ENCODE measurements at regions not wholly inside any gene's neighbourhood (a gene's known extent, or its start where the extent isn't known, plus 50 kb on each side); places are given as distances from the start of the nearest gene placed in this dataset.

DNA sequence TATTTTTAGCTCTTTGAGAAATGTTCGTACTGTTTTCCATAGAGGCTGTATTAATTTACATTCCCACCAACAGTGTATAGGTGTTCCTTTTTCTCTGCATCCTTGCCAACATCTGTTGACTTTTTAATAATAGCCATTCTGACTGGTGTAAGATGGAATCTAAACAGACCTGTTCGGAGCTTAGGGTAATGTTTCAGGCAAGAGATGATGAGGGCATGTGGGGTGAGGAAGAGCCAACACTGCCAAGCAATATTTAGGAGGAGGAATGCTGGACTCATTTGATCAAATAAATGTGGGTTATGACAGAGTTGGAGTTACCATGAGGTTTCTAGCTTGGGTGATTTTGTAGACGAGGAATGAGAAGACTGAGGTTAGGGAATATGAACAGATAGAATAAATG lies 382.9 kb downstream of the KLF12 start:
- DNase-seq (ENCODE audit: low read depth) = no peak

- DNase-seq (ENCODE audit: low read depth) = no peak
These were observed 385.8 kb downstream of the KLF12 start for GRCh38 chr13:73748404-73748803.

GRCh38 chr13:73745190-73745589 lies 389.0 kb downstream of the KLF12 start:
- DNase-seq (ENCODE audit: low read depth) = no peak

GRCh38 chr13:73742982-73743381 lies 391.2 kb downstream of the KLF12 start:
- DNase-seq (ENCODE audit: low read depth) = no peak

DNA sequence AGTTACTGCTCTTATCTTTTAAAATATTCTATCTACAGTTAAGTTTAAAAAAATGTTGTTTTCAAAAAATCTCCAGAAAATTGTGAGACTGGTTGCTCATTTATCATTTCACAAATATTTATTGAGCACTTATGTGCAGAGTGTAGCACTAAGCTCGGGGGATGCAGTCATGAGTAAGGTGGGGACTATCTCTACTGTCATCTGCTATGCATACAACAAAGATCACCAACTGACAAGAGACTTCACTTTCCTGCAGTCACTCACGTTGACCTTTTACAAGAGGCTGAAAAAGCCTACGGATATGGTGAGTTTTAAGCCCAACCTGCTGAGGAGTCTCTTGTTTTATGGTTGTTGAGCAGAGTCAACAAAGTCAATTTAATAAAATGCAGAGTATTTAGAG lies 392.5 kb downstream of the KLF12 start:
- no peak for DNase-seq (ENCODE audit: low read depth)

DNA sequence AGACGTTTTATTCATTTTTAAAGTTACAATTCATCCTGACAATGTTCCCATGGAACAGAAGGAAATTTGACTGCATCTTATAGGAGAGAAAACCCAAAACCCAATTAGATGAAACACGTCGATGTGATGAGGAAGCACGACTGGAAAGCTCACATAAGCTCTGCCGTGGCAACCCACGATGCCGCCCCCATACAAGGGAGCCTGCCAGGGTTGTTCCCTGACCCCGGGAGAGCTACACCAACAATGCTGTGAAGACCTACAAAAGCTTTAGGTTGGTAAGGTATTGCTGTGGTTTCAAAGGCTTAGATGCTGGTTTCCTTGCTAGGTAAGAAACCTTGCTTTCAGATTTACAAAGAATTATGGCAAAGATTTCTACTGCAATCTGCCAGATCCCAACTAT lies 393.1 kb downstream of the KLF12 start:
- no peak for DNase-seq (ENCODE audit: low read depth)

GRCh38 chr13:73740666-73741065 lies 393.5 kb downstream of the KLF12 start:
- no peak for DNase-seq (ENCODE audit: low read depth)

- no peak for DNase-seq (ENCODE audit: low read depth)
These were observed 394.8 kb downstream of the KLF12 start for GRCh38 chr13:73739394-73739793.

- DNase-seq (ENCODE audit: low read depth) = no peak
These were observed 395.6 kb downstream of the KLF12 start for GRCh38 chr13:73738626-73739025.

- no peak for DNase-seq (ENCODE audit: low read depth)
These were observed 397.0 kb downstream of the KLF12 start for GRCh38 chr13:73737214-73737613.

- no peak for DNase-seq (ENCODE audit: low read depth)
These were observed 400.5 kb downstream of the KLF12 start for GRCh38 chr13:73733706-73734105.

- DNase-seq (ENCODE audit: low read depth) = no peak
These were observed 401.9 kb downstream of the KLF12 start for GRCh38 chr13:73732350-73732749.

DNA sequence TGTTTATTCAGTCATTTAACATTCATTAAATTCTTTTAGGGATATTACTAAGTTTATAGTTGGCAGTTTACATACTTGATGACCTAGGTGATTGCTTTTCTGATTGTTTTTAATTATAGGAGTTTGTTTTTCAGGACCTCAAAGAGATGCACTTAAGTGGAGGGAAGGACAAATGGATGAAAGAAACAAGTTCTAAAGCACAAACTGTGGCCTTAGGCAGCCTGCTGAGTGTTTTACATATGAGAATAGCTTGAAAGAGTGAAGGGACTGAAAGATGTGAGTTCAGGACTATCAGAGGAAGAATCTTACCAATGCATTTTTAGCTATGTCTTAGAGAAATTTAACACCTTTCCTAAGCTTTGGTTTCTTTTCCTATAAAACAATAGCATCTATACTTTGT lies 402.6 kb downstream of the KLF12 start:
- DNase-seq (ENCODE audit: low read depth) = no peak

- DNase-seq (ENCODE audit: low read depth) = no peak
These were observed 404.2 kb downstream of the KLF12 start for GRCh38 chr13:73730014-73730413.

- DNase-seq (ENCODE audit: low read depth) = no peak
These were observed 405.2 kb downstream of the KLF12 start for GRCh38 chr13:73729046-73729445.

DNA sequence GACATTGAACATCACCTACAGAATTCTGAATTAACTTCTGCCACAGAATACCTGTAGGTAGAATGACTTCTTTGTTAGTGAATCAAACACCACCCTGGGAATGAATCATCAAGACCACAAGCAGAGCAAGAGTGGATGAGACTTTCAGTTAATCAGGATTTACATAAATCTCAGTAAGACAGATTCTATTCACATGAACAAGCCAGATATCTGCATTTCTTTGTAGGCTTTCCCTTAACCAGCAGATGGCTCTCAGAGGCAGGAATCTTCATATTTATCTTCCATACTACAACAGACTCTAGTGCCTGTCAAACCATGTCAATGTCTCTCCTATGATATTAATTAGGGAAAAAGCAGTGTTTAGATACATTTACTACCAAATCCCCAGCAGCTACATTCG lies 412.1 kb downstream of the KLF12 start:
- DNase-seq (ENCODE audit: low read depth) = no peak

DNA sequence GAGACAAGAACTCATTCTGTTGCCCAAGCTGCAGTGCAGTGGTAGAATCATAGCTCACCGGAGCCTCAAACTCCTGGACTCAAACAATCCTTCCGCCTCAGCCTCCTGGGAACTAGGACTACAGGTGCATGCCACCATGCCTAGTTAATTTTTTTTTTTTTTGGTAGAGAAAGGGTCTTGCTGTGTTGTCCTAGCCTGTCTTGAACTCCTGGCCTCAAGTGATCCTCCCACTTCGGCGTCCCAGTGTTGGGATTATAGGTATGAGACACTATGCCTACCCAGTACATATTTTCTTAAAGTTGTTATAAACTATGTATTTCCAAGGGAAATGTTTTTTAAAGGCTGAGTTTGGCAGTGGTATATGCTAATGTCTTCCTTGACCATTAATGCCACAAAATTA lies 412.6 kb downstream of the KLF12 start:
- no peak for DNase-seq (ENCODE audit: low read depth)

GRCh38 chr13:73720216-73720840 lies 413.9 kb downstream of the KLF12 start:
- no peak for DNase-seq (ENCODE audit: low read depth)

DNA sequence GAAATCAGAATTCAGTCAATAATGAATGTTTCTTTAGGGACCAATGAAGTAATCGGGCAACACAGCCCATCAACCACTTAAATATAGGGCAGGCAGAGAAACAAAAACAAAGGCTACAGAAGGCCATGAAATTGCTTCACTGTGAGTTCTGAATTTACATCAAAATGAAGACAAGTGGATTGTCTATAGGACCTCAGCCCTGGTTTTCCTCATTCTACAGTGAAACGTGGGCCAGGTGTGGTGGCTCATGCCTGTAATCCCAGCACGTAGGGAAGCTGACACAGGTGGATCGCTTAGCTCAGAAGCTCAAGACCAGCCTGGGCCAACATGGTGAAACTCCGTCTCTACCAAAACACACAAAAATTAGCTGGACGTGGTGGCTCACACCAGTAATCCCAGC lies 416.0 kb downstream of the KLF12 start:
- no peak for DNase-seq (ENCODE audit: low read depth)

GRCh38 chr13:73717632-73718031 lies 416.6 kb downstream of the KLF12 start:
- no peak for DNase-seq (ENCODE audit: low read depth)

DNA sequence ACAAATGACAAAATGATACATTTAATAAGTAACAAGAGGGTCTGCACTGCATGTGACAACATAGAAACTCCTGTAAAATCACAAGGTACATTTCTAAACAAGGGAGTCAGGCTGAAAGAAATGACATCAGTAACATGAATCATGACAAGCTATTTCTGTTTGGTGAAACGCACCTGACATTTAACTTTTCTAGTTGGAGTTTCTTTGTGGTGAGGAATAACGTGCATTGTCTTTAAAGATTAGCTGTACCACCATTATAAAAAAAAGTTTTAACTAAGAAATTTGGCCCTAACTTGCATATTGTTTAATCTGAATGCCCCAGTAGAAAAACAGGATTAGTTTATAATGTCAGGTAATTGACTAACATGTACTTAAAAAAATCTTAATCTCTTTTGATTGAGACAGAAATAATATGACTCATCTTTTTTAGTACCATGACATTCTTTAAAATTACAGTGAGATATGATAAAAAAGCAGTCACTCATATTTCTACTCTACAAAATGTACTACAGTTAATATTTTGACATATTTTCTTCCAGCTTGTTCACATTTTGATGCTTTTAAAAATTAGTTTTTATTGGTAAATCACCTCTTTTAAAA lies 418.2 kb downstream of the KLF12 start:
- DNase-seq (ENCODE audit: low read depth) = no peak

GRCh38 chr13:73715114-73715910 lies 418.9 kb downstream of the KLF12 start:
- peak; percentile 11 for DNase-seq (ENCODE audit: low read depth)

- DNase-seq (ENCODE audit: low read depth) = no peak
These were observed 419.7 kb downstream of the KLF12 start for GRCh38 chr13:73714522-73714921.
